ENCODE measurements at regions not wholly inside any gene's neighbourhood (a gene's known extent, or its start where the extent isn't known, plus 50 kb on each side); places are given as distances from the start of the nearest gene placed in this dataset.

GRCh38 chr4:122532766-122533165 lies 76.2 kb upstream of the IL2 start:
- Histone ChIP-seq H3K79me2 (ENCODE audit: control insufficient read depth in 1 of 2, insufficient read depth in 2 of 2, low read length in 2 of 2) (no peaks in the 10 kb centered on the region), H3K4me2 (ENCODE audit: insufficient read depth in 1 of 2, low read depth in 2 of 2, low read length in 2 of 2) (no peak overlapping the region), H3K9me3 (ENCODE audit: insufficient read depth in 2 of 2, low read depth in 1 of 2, low read length in 1 of 2) (no peaks in the 10 kb centered on the region), H3K23me2 (ENCODE audit: low read depth, low read length) (no peaks in the 10 kb centered on the region), H2BK120ac (replicated peaks; ENCODE audit: low read depth, low read length) (no peak overlapping the region), H3K36me3 (ENCODE audit: control insufficient read depth in 2 of 4, insufficient read depth in 4 of 4, low read length in 3 of 4) (no peaks in the 10 kb centered on the region), H3K18ac (ENCODE audit: extremely low read depth, low read length) (no peak overlapping the region), H3K14ac (ENCODE audit: insufficient read length) (no peak overlapping the region), H3K4me1 (replicated peaks in 1 of 4; ENCODE audit: control insufficient read depth in 3 of 4, insufficient read depth in 4 of 4, low read length in 3 of 4) (no peaks in the 10 kb centered on the region), H4K5ac (ENCODE audit: insufficient read length, low read depth, low read length) (no peak overlapping the region), H2AFZ (ENCODE audit: low read length) (no peak overlapping the region), H3K27ac (ENCODE audit: low read depth, low read length) (no peak overlapping the region), H3K27me3 (replicated peaks in 1 of 4; ENCODE audit: control insufficient read depth in 3 of 4, extremely low read depth in 1 of 4, insufficient read depth in 3 of 4, low read length in 3 of 4) (peaks cover 0 to 1% (median 0%) of the 10 kb centered on the region in 4 experiments; a peak in 1 of 7 replicates), H2BK20ac (ENCODE audit: low read length) (no peak overlapping the region), H3K56ac (replicated peaks; ENCODE audit: insufficient read length, low read depth, low read length) (no peak overlapping the region), H3K79me1 (ENCODE audit: low read depth, low read length) (no peaks in the 10 kb centered on the region), H2BK15ac (ENCODE audit: low read length) (no peak overlapping the region), H3K23ac (ENCODE audit: insufficient read length) (no peak overlapping the region), H4K8ac (ENCODE audit: extremely low read depth, insufficient read depth, low read length) (no peak overlapping the region), H3K4ac (replicated peaks; ENCODE audit: insufficient read length, low read depth, low read length) (no peak overlapping the region), H4K20me1 (replicated peaks in 1 of 2; ENCODE audit: control insufficient read depth in 1 of 2, insufficient read depth in 2 of 2, low read length in 2 of 2) (no peaks in the 10 kb centered on the region), H2BK12ac (ENCODE audit: low read depth, low read length) (no peak overlapping the region), H2BK5ac (ENCODE audit: low read depth, low read length) (no peak overlapping the region), H3K4me3 (ENCODE audit: extremely low read depth in 1 of 4, insufficient read depth in 2 of 4, low read depth in 3 of 4, low read length in 4 of 4) (no peak overlapping the region), H2AK5ac (ENCODE audit: low read depth, low read length) (no peak overlapping the region), H4K91ac (replicated peaks; ENCODE audit: insufficient read length, low read length) (no peak overlapping the region), H3K9ac (replicated peaks in 1 of 4; ENCODE audit: extremely low read depth in 1 of 4, low read depth in 3 of 4, low read length in 3 of 4) (no peak overlapping the region)
- WGBS, 2 experiments (ENCODE audit: extremely low coverage in 1 of 2, insufficient coverage in 1 of 2, insufficient read length in 1 of 2, insufficient replicate concordance in 2 of 2, low coverage in 1 of 2, low lambda C conversion rate in 2 of 2, missing lambda C conversion rate in 1 of 2), result 89% methylated on average over 2 of the region's 2 CpGs; no CpG with 5 or more reads in 1 of the 2 experiments
- POLR2A ChIA-PET (ENCODE audit: partially characterized antibody), result no interaction called here
- DNase-seq (ENCODE audit: low read depth in 1 of 2, low spot score in 2 of 2), result no peak
- FAIRE-seq, result no peak
- CTCF ChIA-PET (ENCODE audit: partially characterized antibody), result interaction anchor here (1.1 kb wide), 1 partner anchor 45 kb away, joined by 3 read pairs; no protein-coding TSS in a partner anchor
- TF ChIP-seq TEAD4 (IDR thresholded peaks at IDR 0.05; ENCODE audit: low read depth, low read length) (no peak), GTF2F1 (IDR thresholded peaks at IDR 0.05; ENCODE audit: borderline replicate concordance, low read depth, low read length) (no peak), CHD1 (IDR thresholded peaks at IDR 0.05; ENCODE audit: low read depth, low read length) (no peak), TCF12 (IDR thresholded peaks at IDR 0.05; ENCODE audit: low read depth, low read length) (no peak), RNF2 (IDR thresholded peaks at IDR 0.05; ENCODE audit: borderline replicate concordance, low read depth, low read length, missing control alignments, poor library complexity, severe bottlenecking) (no peak), CHD2 (IDR thresholded peaks at IDR 0.05; ENCODE audit: low read length) (no peak), PHF8 (conservative IDR thresholded peaks at IDR 0.05; ENCODE audit: low read depth, low read length) (no peak)
